IMR-90 (cell line): ENCODE measurements at regions not wholly inside any gene's neighbourhood (a gene's known extent, or its start where the extent isn't known, plus 50 kb on each side); places are given as distances from the start of the nearest gene placed in this dataset.
"Not testable (repeated sequence)": the region's sequence is repeated elsewhere in the genome, so short reads cannot be mapped to it uniquely, and the experiment has no call there.

ENCODE experiments used
- ATAC-seq: fragments of 200-7000 bp; cut with Tn5 transposase; 2 replicates; pipeline ENCODE4 v1.9.1; 2020; ENCODE audit warnings: low read depth, mild to moderate bottlenecking, moderate library complexity
- BruUV-seq: library from RNA; stranded (reverse); fragments of 400-500 nt; replicated peaks from 2 replicates; lab custom pipeline; 2021; lab: Mats Ljungman, UMichigan
- CTCF ChIA-PET: fragments of 300-600 bp; formaldehyde crosslinking; extraction: SDS; loops from one replicate; lab custom pipeline; 2021; ENCODE audit warnings: antibody characterized with exemption; lab: Yijun Ruan, JAX
- POLR2A ChIA-PET: fragments of 300-600 bp; sonication (Branson Sonifier 250); formaldehyde crosslinking; loops from one replicate; lab custom pipeline; 2022; ENCODE audit warnings: antibody characterized with exemption; ENCODE audit not compliant: unreplicated experiment; lab: Charles Lee
- DNase-seq: peaks from one replicate; pipeline ENCODE4 v3.0.0; 2013
- H2AFZ ChIP-seq: replicated peaks from 2 replicates; pipeline ENCODE3; 2013; ENCODE audit warnings: low read length, mild to moderate bottlenecking; ENCODE audit not compliant: poor library complexity
- H2AK5ac ChIP-seq: 2 replicates; pipeline ENCODE4 v1.6.1; 2013; ENCODE audit warnings: low read depth, low read length, inconsistent platforms
- H2AK9ac ChIP-seq: replicated peaks from 2 replicates; pipeline ENCODE3; 2013; ENCODE audit warnings: mild to moderate bottlenecking, low read depth, low read length, moderate library complexity; ENCODE audit not compliant: poor library complexity
- H2BK120ac ChIP-seq: 2 replicates; pipeline ENCODE4 v1.6.1; 2013; ENCODE audit warnings: low read depth, low read length, inconsistent platforms
- H2BK15ac ChIP-seq: 3 replicates; pipeline ENCODE4 v1.6.1; 2013; ENCODE audit warnings: low read depth, low read length, inconsistent platforms
- H2BK20ac ChIP-seq: 2 replicates; pipeline ENCODE4 v1.6.1; 2013; ENCODE audit warnings: low read depth, mild to moderate bottlenecking, inconsistent platforms, low read length, moderate library complexity
- H2BK5ac ChIP-seq: 2 replicates; pipeline ENCODE4 v1.6.1; 2013; ENCODE audit warnings: mild to moderate bottlenecking, low read depth, low read length, inconsistent platforms; ENCODE audit not compliant: poor library complexity, severe bottlenecking
- H3K14ac ChIP-seq: replicated peaks from 2 replicates; pipeline ENCODE4 v1.6.1; 2013; ENCODE audit warnings: low read depth, low read length, inconsistent platforms
- H3K18ac ChIP-seq: 2 replicates; pipeline ENCODE4 v1.6.1; 2013; ENCODE audit warnings: low read depth, low read length, control low read depth
- H3K23ac ChIP-seq: 2 replicates; pipeline ENCODE4 v1.6.1; 2013; ENCODE audit warnings: low read depth, low read length, inconsistent platforms
- H3K27ac ChIP-seq: 2 replicates; pipeline ENCODE4 v1.5.1; 2013; ENCODE audit warnings: mild to moderate bottlenecking, control low read depth, low read length; ENCODE audit not compliant: insufficient read depth
- H3K27me3 ChIP-seq: 2 replicates; pipeline ENCODE4 v1.6.1; 2013; ENCODE audit warnings: low read length; ENCODE audit not compliant: control insufficient read depth, insufficient read depth
- H3K36me3 ChIP-seq: 2 replicates; pipeline ENCODE4 v1.6.1; 2013; ENCODE audit warnings: low read length, mixed read lengths; ENCODE audit not compliant: control insufficient read depth, insufficient read depth
- H3K4ac ChIP-seq: 2 replicates; pipeline ENCODE4 v1.6.1; 2013; ENCODE audit warnings: low read depth, low read length, inconsistent platforms
- H3K4me1 ChIP-seq: 2 replicates; pipeline ENCODE4 v1.6.1; 2013; ENCODE audit warnings: low read length, mixed read lengths; ENCODE audit not compliant: control insufficient read depth, insufficient read depth
- H3K4me2 ChIP-seq: 2 replicates; pipeline ENCODE4 v1.6.1; 2013; ENCODE audit warnings: low read depth, mild to moderate bottlenecking, control low read depth, low read length, moderate library complexity
- H3K4me3 ChIP-seq: 2 replicates; pipeline ENCODE4 v1.5.1; 2013; ENCODE audit warnings: low read depth, mild to moderate bottlenecking, control low read depth, low read length, moderate library complexity; ENCODE audit not compliant: insufficient read depth
- H3K56ac ChIP-seq: 2 replicates; pipeline ENCODE4 v1.6.1; 2013; ENCODE audit warnings: low read length, inconsistent platforms; ENCODE audit not compliant: insufficient read depth; ENCODE audit errors: extremely low read depth
- H3K79me1 ChIP-seq, 2 experiments: 2 replicates each; pipeline ENCODE4 v1.6.1; 2013; ENCODE audit warnings: low read length in 2 of 2, inconsistent platforms in 1 of 2, low read depth in 1 of 2
- H3K9ac ChIP-seq: 2 replicates; pipeline ENCODE4 v1.6.1; 2013; ENCODE audit warnings: low read depth, low read length, control low read depth
- H3K9me1 ChIP-seq: 2 replicates; pipeline ENCODE4 v1.6.1; 2013; ENCODE audit warnings: low read length, inconsistent platforms; ENCODE audit not compliant: insufficient read depth
- H3K9me3 ChIP-seq: 2 replicates; pipeline ENCODE4 v1.6.1; 2013; ENCODE audit warnings: low read length; ENCODE audit not compliant: control insufficient read depth, insufficient read depth
- H4K20me1 ChIP-seq: 2 replicates; pipeline ENCODE4 v1.6.1; 2013; ENCODE audit warnings: low read length, inconsistent platforms; ENCODE audit not compliant: insufficient read depth
- H4K5ac ChIP-seq: 2 replicates; pipeline ENCODE4 v1.6.1; 2013; ENCODE audit warnings: mild to moderate bottlenecking, low read depth, low read length, control low read depth
- H4K8ac ChIP-seq, 2 experiments: 2 replicates each; pipeline ENCODE4 v1.6.1; 2013; ENCODE audit warnings: low read depth in 2 of 2, low read length in 2 of 2, control low read depth in 1 of 2, inconsistent platforms in 1 of 2
- H4K91ac ChIP-seq: 2 replicates; pipeline ENCODE4 v1.6.1; 2013; ENCODE audit warnings: low read depth, low read length, inconsistent platforms; ENCODE audit not compliant: insufficient read depth
- BHLHE40 ChIP-seq: fragments of 150-350 bp; IDR thresholded peaks from 2 replicates; pipeline ENCODE4 v1.6.1; 2016; ENCODE audit warnings: mild to moderate bottlenecking, low read depth, low read length
- ELK1 ChIP-seq: fragments of 150-350 bp; IDR thresholded peaks from 2 replicates; pipeline ENCODE4 v1.6.1; 2016; ENCODE audit warnings: low read depth, mild to moderate bottlenecking, low read length, moderate library complexity, borderline replicate concordance
- FOS ChIP-seq: fragments of 150-350 bp; IDR thresholded peaks from 2 replicates; pipeline ENCODE4 v1.6.1; 2016; ENCODE audit warnings: low read depth, low read length
- MAFK ChIP-seq: IDR thresholded peaks from 2 replicates; pipeline ENCODE4 v1.6.1; 2012; ENCODE audit warnings: low read depth, low read length, improper control_type of control experiment
- MAZ ChIP-seq: IDR thresholded peaks from 2 replicates; pipeline ENCODE4 v1.6.1; 2012; ENCODE audit warnings: low read depth, mild to moderate bottlenecking, low read length, improper control_type of control experiment, moderate library complexity, borderline replicate concordance
- NFE2L2 ChIP-seq: fragments of 150-350 bp; IDR thresholded peaks from 2 replicates; pipeline ENCODE4 v1.6.1; 2016; ENCODE audit warnings: low read depth, mild to moderate bottlenecking, low read length
- SMC3 ChIP-seq: fragments of 150-350 bp; IDR thresholded peaks from 2 replicates; pipeline ENCODE4 v1.6.1; 2016; ENCODE audit warnings: low read depth, mild to moderate bottlenecking, antibody characterized with exemption, low read length, moderate library complexity
- WGBS, 2 experiments: methylation state at CpG; one replicate each; pipeline versions ENCODE4 v1.1.5 to v1.1.7; 2013; ENCODE audit warnings: missing lambda C conversion rate in 2 of 2; ENCODE audit not compliant: insufficient read length in 1 of 2; ENCODE audit errors: extremely low coverage in 2 of 2; 5-methylcytosine and 5-hydroxymethylcytosine counted together
- dilution Hi-C: fragments of 300-500 bp; cut with HindIII; formaldehyde crosslinking; loops from one replicate; pipeline ENCODE4 v1.14.3; 2018; ENCODE audit warnings: low sequenced_read_pairs; ENCODE audit not compliant: unreplicated experiment
- in situ Hi-C: fragments of 300-500 bp; cut with MboI; formaldehyde crosslinking; loops from 3 replicates; pipeline ENCODE4 v1.14.3; 2019; ENCODE audit warnings: low sequenced_read_pairs, inconsistent platforms, mixed read lengths
- intact Hi-C: fragments of 100-400 bp; cut with micrococcal nuclease; formaldehyde crosslinking; loops from 2 replicates; pipeline ENCODE4 v1.10.0; 2022

DNA sequence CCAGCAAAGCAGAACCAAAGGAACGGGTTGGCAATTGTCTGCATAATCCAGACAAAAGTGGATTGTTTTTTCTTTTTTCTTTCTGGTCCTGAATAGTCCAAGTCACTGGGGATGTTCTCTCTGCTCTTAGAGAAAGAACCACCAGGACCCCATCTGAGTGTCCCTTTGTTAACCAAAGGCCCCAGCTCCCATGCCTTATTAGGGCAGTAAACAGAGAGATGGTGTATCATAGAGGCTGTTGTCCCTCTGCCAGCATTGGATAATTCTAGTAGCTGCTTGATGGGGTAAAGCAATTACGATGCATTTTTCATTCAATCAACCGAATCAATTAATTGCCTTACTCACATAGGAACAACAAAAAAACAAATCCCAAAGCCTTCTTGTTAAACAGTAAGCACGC is 213.0 kb downstream of the BUB3 start:
- Histone ChIP-seq H3K9ac (no peak overlapping the region), H4K20me1 (no peaks in the 10 kb centered on the region), H2BK20ac (no peak overlapping the region), H2AK9ac (no peak overlapping the region), H2BK120ac (no peak overlapping the region), H3K23ac (no peak overlapping the region), H2BK5ac (no peak overlapping the region), H4K8ac (no peak overlapping the region), H3K4me3 (no peak overlapping the region), H3K9me1 (no peaks in the 10 kb centered on the region), H3K36me3 (no peaks in the 10 kb centered on the region), H3K4me2 (no peak overlapping the region), H3K4me1 (no peaks in the 10 kb centered on the region), H2AFZ (no peak overlapping the region), H3K27me3 (no peaks in the 10 kb centered on the region), H3K56ac (no peak overlapping the region), H2AK5ac (no peak overlapping the region), H3K27ac (no peak overlapping the region), H3K14ac (no peak overlapping the region), H3K79me1 (no peaks in the 10 kb centered on the region), H3K9me3 (peaks cover 24% of the 10 kb centered on the region), H3K4ac (no peak overlapping the region), H4K91ac (no peak overlapping the region), H2BK15ac (no peak overlapping the region), H4K5ac (no peak overlapping the region), H3K18ac (no peak overlapping the region)
- ChIA-PET CTCF (no interaction called here), POLR2A (no interaction called here)
- in situ Hi-C loops (no loop called here), dilution Hi-C loops (no loop called here), intact Hi-C loops (no loop called here)
- ATAC-seq: no peak
- no peak for DNase-seq
- WGBS, 2 experiments: no CpG with 5 or more reads among the region's 4 CpGs
- BruUV-seq: no TSS peak
- no peak for TF ChIP-seq BHLHE40
- no peak for TF ChIP-seq MAFK
- TF ChIP-seq MAZ: no peak
- TF ChIP-seq FOS: no peak
- no peak for TF ChIP-seq NFE2L2
- no peak for TF ChIP-seq ELK1
- TF ChIP-seq SMC3: no peak

DNA sequence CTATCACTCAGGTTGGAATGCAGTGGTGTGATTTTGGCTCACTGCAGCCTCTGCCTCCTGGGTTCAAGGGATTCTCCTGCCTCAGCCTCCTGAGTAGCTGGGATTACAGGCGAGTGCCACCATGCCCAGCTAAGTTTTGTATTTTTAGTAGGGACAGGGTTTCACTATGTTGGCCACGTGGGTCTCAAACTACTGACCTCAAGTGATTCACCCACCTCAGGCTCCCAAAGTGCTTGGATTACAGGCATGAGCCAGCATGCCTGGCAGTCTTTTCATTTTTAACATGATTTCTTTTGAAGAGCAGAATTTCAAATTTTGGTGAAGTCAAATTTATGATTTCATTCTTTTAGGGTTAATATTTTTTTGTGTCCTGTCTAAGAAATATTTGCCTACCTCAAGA is 217.4 kb downstream of the BUB3 start:
- H2BK120ac ChIP-seq, H2BK5ac ChIP-seq, ATAC-seq, H2AFZ ChIP-seq, BruUV-seq, H4K8ac ChIP-seq, H3K4ac ChIP-seq, H3K14ac ChIP-seq, H3K27ac ChIP-seq, H2AK5ac ChIP-seq, CTCF ChIA-PET, H3K4me1 ChIP-seq, DNase-seq, in situ Hi-C loops, POLR2A ChIA-PET, H3K23ac ChIP-seq, H3K56ac ChIP-seq, H3K4me3 ChIP-seq, intact Hi-C loops, H3K36me3 ChIP-seq, H4K5ac ChIP-seq, H4K91ac ChIP-seq, H3K18ac ChIP-seq, dilution Hi-C loops, H3K9me1 ChIP-seq, H2AK9ac ChIP-seq, H2BK20ac ChIP-seq, H3K4me2 ChIP-seq, H2BK15ac ChIP-seq, H3K9ac ChIP-seq, H3K79me1 ChIP-seq, H3K27me3 ChIP-seq, H4K20me1 ChIP-seq: not testable (repeated sequence)
- peaks cover 24% of the 10 kb centered on the region for H3K9me3 ChIP-seq
- no CpG with 5 or more reads among the region's 2 CpGs for WGBS, 2 experiments
